GM12878 (cell line): ENCODE measurements at regions not wholly inside any gene's neighbourhood (a gene's known extent, or its start where the extent isn't known, plus 50 kb on each side); places are given as distances from the start of the nearest gene placed in this dataset.

ENCODE experiments used
- MTA2 ChIP-seq: fragments of 450-650 bp; IDR thresholded peaks from 2 replicates; pipeline ENCODE4 v1.6.1; 2016; ENCODE audit warnings: low read depth, mild to moderate bottlenecking, moderate library complexity
- SIN3A ChIP-seq: IDR thresholded peaks from 2 replicates; pipeline ENCODE4 v1.6.1; 2012; ENCODE audit warnings: low read depth, low read length, improper control_type of control experiment
- TARDBP ChIP-seq: IDR thresholded peaks from 2 replicates; pipeline ENCODE4 v1.6.1; 2016; ENCODE audit warnings: borderline replicate concordance
- TF ChIP-seq, protein P1 (sequence below), 3 experiments: IDR thresholded peaks in 2 of 3; conservative IDR thresholded peaks in 1 of 3; 2 replicates each; pipeline ENCODE4 v1.5.1; 2011; ENCODE audit warnings: low read depth in 3 of 3, low read length in 3 of 3, mild to moderate bottlenecking in 3 of 3, control low read depth in 2 of 3, moderate library complexity in 2 of 3, inconsistent platforms in 1 of 3, mixed read lengths in 1 of 3; ENCODE audit not compliant: control insufficient read depth in 2 of 3, insufficient read depth in 1 of 3; ENCODE audit errors: extremely low read depth in 1 of 3
- TF ChIP-seq, protein P2 (sequence below): fragments of 450-650 bp; IDR thresholded peaks from 2 replicates; pipeline ENCODE4 v1.6.1; 2017; ENCODE audit warnings: mild to moderate bottlenecking, low read depth, inconsistent platforms; ENCODE audit not compliant: poor library complexity, severe bottlenecking

DNA sequence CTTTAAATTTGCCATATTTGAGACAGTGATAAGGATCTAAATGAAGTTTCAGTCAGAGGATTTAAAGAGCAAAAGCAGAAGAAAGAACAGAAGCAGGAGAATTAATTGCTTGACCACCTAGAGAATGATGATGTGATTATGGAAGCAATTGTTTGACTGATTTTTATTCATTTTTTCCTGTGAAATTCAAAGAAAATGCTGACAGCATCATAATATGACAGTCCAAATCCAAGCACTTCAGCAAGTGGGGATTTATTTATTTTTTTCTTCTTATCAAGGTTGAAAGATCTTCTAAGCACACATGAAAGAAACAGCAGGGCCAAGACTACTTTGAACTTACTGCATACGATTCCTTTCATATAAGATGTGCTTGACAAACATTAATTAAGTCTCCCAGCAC lies 125.2 kb downstream of the BMP2 start:
- TF ChIP-seq SIN3A = no peak
- TF ChIP-seq, protein P1, sequence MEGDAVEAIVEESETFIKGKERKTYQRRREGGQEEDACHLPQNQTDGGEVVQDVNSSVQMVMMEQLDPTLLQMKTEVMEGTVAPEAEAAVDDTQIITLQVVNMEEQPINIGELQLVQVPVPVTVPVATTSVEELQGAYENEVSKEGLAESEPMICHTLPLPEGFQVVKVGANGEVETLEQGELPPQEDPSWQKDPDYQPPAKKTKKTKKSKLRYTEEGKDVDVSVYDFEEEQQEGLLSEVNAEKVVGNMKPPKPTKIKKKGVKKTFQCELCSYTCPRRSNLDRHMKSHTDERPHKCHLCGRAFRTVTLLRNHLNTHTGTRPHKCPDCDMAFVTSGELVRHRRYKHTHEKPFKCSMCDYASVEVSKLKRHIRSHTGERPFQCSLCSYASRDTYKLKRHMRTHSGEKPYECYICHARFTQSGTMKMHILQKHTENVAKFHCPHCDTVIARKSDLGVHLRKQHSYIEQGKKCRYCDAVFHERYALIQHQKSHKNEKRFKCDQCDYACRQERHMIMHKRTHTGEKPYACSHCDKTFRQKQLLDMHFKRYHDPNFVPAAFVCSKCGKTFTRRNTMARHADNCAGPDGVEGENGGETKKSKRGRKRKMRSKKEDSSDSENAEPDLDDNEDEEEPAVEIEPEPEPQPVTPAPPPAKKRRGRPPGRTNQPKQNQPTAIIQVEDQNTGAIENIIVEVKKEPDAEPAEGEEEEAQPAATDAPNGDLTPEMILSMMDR (IDR thresholded peaks at IDR 0.05 in 2 of 3, conservative IDR thresholded peaks at IDR 0.05 in 1 of 3; ENCODE audit: control insufficient read depth in 2 of 3, extremely low read depth in 1 of 3, insufficient read depth in 1 of 3, low read depth in 3 of 3, low read length in 3 of 3) = no peak
- no peak for TF ChIP-seq TARDBP
- TF ChIP-seq MTA2 = no peak
- TF ChIP-seq, protein P2, sequence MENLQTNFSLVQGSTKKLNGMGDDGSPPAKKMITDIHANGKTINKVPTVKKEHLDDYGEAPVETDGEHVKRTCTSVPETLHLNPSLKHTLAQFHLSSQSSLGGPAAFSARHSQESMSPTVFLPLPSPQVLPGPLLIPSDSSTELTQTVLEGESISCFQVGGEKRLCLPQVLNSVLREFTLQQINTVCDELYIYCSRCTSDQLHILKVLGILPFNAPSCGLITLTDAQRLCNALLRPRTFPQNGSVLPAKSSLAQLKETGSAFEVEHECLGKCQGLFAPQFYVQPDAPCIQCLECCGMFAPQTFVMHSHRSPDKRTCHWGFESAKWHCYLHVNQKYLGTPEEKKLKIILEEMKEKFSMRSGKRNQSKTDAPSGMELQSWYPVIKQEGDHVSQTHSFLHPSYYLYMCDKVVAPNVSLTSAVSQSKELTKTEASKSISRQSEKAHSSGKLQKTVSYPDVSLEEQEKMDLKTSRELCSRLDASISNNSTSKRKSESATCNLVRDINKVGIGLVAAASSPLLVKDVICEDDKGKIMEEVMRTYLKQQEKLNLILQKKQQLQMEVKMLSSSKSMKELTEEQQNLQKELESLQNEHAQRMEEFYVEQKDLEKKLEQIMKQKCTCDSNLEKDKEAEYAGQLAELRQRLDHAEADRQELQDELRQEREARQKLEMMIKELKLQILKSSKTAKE = no peak
